HG02610 (cell line): ENCODE measurements at regions not wholly inside any gene's neighbourhood (a gene's known extent, or its start where the extent isn't known, plus 50 kb on each side); places are given as distances from the start of the nearest gene placed in this dataset.

Experiments used
- ATAC-seq: cut with Tn5 transposase; IDR thresholded peaks from one replicate; pipeline ENCODE4 v1.9.1; 2021; ENCODE audit warnings: mild to moderate bottlenecking, moderate library complexity; ENCODE audit not compliant: unreplicated experiment

GRCh38 chr15:70475921-70476320, 287.4 kb downstream of the UACA start:
- no peak for ATAC-seq

GRCh38 chr15:70475407-70475781, 288.0 kb downstream of the UACA start:
- no peak for ATAC-seq

GRCh38 chr15:70474471-70475406, 288.6 kb downstream of the UACA start:
- no peak for ATAC-seq

GRCh38 chr15:70473581-70474370, 289.6 kb downstream of the UACA start:
- no peak for ATAC-seq

DNA sequence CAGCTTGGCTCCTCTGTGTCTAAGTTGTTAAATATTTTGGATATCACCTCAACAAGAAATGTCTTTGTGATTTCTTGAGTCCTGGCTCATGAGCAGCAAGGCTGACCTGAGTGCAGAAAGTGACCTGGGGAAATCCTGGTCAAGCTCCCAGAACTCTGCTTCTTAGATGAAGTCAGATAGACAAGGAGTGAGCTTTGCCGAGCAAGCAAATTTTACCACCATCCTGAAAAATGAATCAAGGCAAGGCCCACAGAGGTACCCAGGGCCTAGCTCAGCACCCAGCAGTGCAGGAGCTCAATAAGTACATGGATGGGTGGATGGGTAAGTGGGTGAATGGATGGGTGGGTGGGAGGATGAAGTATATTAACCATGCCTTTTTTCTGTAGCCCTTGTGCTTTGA, 291.8 kb downstream of the UACA start:
- ATAC-seq, result no peak

DNA sequence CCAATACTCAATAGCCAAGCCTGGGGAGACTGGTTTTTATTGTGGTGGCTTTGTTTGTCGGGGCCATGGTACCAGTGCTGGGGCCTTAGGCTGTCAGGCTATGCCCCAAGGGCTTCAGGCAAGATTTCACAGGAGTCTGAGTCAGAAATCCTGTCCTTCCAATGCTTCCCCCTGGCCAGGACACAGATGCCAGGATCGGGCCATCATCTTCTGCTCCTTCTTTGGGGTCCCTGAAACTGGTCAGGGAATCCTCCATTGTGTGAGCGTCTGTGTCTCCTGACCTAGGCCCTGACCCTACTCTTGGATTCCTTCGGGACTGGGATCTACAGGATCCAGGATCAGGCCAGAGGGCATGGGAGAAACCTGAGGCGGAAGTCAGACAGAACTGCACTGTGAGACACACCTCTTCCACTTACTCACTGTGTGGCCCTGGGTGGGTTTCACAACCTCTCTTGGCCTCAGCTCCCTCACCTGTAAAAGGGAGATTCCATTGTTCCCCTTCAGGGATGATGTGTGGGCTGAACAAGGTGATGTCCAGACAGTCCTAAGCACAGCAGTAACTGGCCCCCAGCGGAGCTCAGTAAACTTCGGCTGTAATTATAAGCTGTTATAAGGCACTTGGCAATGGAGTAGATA, 292.7 kb downstream of the UACA start:
- no peak for ATAC-seq

GRCh38 chr15:70469651-70470555, 293.5 kb downstream of the UACA start:
- no peak for ATAC-seq

GRCh38 chr15:70469182-70469581, 294.2 kb downstream of the UACA start:
- ATAC-seq, result no peak

GRCh38 chr15:70466895-70467529, 296.3 kb downstream of the UACA start:
- ATAC-seq, result no peak

GRCh38 chr15:70466305-70466704, 297.1 kb downstream of the UACA start:
- ATAC-seq, result no peak

GRCh38 chr15:70465812-70466211, 297.5 kb downstream of the UACA start:
- ATAC-seq, result no peak

DNA sequence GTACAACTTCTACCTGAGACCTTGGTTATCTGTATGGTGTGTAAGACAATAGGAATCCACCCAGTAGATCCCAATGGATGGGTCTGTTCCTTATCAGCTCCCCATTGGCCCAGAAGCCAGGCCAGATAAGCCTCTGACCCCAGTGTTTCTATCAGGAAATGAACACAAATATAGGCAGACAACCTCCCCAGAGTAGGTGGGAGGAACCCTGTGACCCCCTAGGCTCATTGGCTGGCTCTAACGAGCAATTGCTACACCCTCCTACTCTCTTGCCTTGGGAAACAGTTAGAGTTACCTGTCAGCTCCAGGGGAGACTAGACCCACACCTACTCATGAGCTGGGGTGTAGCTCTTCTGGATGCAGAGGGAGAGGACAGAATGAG, 299.9 kb downstream of the UACA start:
- ATAC-seq, result peak; percentile 26

DNA sequence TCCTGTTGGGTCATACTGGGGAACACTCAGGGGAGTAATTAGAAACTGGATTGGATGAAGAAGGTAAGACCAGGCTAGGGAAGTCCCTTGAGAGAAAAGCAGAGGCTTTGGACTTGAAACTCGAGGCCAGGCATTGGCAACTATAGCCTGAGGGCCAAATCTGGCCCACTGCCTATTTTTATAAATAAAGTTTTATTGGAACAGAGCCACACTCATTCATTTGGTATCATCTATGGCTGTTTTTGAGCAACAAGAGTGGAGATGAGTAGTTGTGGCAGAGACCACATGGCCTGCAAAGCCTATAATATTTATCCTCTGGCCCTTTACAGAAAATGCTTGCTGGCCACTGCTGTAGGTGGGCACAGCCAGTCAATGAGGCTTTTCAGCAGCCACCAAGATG, 301.4 kb downstream of the UACA start:
- no peak for ATAC-seq

- no peak for ATAC-seq
These were observed 302.3 kb downstream of the UACA start for GRCh38 chr15:70461017-70461416.

DNA sequence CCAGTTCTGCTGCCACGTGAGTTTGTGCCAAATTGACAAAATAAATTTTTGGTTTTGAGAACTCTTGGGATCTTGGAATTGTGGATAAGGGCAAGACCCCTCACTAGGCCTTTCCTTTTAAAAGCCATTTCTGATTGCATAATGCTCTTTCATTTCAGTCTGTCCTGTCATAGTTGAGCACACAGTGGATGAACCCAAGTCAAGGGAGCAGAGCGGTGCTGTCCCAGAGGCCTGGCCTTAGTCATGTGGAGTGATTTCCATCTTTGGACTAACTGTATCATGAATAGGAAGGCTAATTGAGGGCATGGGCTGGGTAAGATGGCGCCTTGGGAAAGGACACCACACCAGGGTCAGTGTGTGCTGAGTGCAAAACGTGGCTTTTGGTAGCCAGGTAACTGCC, 304.0 kb downstream of the UACA start:
- no peak for ATAC-seq

DNA sequence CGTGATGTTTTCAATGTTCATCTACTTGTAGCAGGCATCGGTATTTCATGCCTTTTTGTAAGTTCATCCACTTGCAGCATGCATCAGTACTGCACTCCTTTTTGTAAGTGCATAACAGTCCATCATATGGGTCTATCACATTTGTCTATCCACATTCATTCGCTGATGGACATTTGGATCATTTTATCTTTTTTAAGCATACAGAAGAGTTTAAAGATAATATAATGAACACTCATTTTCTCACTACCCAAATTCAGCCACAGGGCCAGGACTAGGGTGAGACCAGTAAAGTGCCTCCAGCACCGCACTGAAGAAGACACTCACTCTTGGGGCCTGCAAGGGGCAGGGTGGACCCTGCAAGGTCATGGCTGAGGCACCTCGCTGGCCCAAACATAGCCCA, 309.6 kb downstream of the UACA start:
- ATAC-seq, result no peak

GRCh38 chr15:70453238-70453637, 310.1 kb downstream of the UACA start:
- no peak for ATAC-seq

- no peak for ATAC-seq
These were observed 311.3 kb downstream of the UACA start for GRCh38 chr15:70451821-70452653.

GRCh38 chr15:70450142-70450443, 313.3 kb downstream of the UACA start:
- no peak for ATAC-seq
